ENCODE measurements at regions not wholly inside any gene's neighbourhood (a gene's known extent, or its start where the extent isn't known, plus 50 kb on each side); places are given as distances from the start of the nearest gene placed in this dataset.

DNA sequence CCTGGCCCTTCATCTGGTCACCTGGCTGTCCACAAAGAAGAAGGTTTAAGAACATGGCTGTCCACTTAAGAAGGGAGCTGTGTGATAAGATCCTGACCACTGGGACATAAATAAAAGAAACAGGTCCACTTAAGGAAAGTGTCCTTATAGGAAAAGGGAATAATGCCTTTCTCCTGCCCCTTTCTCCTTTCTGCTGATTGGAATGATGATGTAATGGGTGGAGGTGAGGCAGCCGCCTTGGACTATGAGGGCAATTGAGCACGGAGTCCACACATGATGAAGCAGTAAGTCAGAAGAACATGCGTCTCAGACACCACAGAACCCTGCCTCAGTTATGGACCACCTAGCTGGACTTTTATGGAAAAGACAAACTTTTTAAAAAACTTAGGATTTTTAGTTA, 401.1 kb downstream of the SHANK2 start:
- Histone ChIP-seq H3K9me3 (ENCODE audit: insufficient read depth, low read length, severe bottlenecking) (no peaks in the 10 kb centered on the region), H4K20me1 (ENCODE audit: insufficient read depth, low read length) (no peaks in the 10 kb centered on the region), H3K9ac (ENCODE audit: low read depth, low read length) (no peak overlapping the region), H2AFZ (ENCODE audit: low read depth, low read length) (no peak overlapping the region), H3K79me2 (ENCODE audit: insufficient read depth, low read length) (no peaks in the 10 kb centered on the region), H3K27me3 (ENCODE audit: insufficient read depth, low read length, poor library complexity) (no peaks in the 10 kb centered on the region), H3K36me3 (ENCODE audit: insufficient read depth, low read length) (no peaks in the 10 kb centered on the region), H3K27ac (ENCODE audit: low read length) (no peak overlapping the region), H3K4me3 (ENCODE audit: low read depth in 1 of 2, low read length in 2 of 2) (no peak overlapping the region), H3K4me1 (ENCODE audit: insufficient read depth, low read length) (no peaks in the 10 kb centered on the region), H3K4me2 (ENCODE audit: insufficient read depth, low read length) (no peak overlapping the region)
- DNase-seq (no peak), ATAC-seq (ENCODE audit: insufficient read depth, low read depth) (no peak)
- no peak for TF ChIP-seq EZH2 (IDR thresholded peaks at IDR 0.05; ENCODE audit: borderline replicate concordance, low read depth, low read length, severe bottlenecking)
- TF ChIP-seq, protein P1, sequence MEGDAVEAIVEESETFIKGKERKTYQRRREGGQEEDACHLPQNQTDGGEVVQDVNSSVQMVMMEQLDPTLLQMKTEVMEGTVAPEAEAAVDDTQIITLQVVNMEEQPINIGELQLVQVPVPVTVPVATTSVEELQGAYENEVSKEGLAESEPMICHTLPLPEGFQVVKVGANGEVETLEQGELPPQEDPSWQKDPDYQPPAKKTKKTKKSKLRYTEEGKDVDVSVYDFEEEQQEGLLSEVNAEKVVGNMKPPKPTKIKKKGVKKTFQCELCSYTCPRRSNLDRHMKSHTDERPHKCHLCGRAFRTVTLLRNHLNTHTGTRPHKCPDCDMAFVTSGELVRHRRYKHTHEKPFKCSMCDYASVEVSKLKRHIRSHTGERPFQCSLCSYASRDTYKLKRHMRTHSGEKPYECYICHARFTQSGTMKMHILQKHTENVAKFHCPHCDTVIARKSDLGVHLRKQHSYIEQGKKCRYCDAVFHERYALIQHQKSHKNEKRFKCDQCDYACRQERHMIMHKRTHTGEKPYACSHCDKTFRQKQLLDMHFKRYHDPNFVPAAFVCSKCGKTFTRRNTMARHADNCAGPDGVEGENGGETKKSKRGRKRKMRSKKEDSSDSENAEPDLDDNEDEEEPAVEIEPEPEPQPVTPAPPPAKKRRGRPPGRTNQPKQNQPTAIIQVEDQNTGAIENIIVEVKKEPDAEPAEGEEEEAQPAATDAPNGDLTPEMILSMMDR (IDR thresholded peaks at IDR 0.05; ENCODE audit: borderline replicate concordance, extremely low read depth, low read length, poor library complexity, severe bottlenecking), result no peak

DNA sequence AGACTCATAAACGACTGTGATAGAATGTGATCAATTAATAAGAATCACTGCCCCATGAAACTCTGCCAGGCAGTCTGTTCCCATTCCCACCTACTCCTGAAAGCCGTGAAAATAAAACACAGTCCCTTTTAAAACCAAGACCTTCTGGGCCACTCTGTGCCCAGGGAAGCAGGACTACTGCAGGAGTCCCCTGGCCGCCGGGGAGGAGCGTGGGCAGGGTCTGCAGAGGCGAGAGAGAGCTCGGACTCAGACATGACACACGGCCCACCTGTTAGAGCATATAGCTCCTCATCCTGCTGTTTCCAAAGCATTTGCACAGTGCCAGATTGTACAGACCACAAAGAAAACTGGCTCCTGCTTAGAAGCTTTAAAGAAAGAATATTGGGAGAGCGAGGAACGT, 400.5 kb downstream of the SHANK2 start:
- H3K4me2 ChIP-seq (ENCODE audit: insufficient read depth, low read length), result no peak overlapping the region
- no peaks in the 10 kb centered on the region for H3K27me3 ChIP-seq (ENCODE audit: insufficient read depth, low read length, poor library complexity)
- DNase-seq (no peak), ATAC-seq (ENCODE audit: insufficient read depth, low read depth) (no peak)
- no peaks in the 10 kb centered on the region for H3K9me3 ChIP-seq (ENCODE audit: insufficient read depth, low read length, severe bottlenecking)
- no peaks in the 10 kb centered on the region for H4K20me1 ChIP-seq (ENCODE audit: insufficient read depth, low read length)
- no peak overlapping the region for H3K4me3 ChIP-seq (ENCODE audit: low read depth in 1 of 2, low read length in 2 of 2)
- no peaks in the 10 kb centered on the region for H3K36me3 ChIP-seq (ENCODE audit: insufficient read depth, low read length)
- no peak overlapping the region for H3K9ac ChIP-seq (ENCODE audit: low read depth, low read length)
- TF ChIP-seq, protein P1 (IDR thresholded peaks at IDR 0.05; ENCODE audit: borderline replicate concordance, extremely low read depth, low read length, poor library complexity, severe bottlenecking), result no peak
- no peak for TF ChIP-seq EZH2 (IDR thresholded peaks at IDR 0.05; ENCODE audit: borderline replicate concordance, low read depth, low read length, severe bottlenecking)
- H2AFZ ChIP-seq (ENCODE audit: low read depth, low read length), result no peak overlapping the region
- H3K79me2 ChIP-seq (ENCODE audit: insufficient read depth, low read length), result no peaks in the 10 kb centered on the region
- H3K4me1 ChIP-seq (ENCODE audit: insufficient read depth, low read length), result no peaks in the 10 kb centered on the region
- H3K27ac ChIP-seq (ENCODE audit: low read length), result no peak overlapping the region

DNA sequence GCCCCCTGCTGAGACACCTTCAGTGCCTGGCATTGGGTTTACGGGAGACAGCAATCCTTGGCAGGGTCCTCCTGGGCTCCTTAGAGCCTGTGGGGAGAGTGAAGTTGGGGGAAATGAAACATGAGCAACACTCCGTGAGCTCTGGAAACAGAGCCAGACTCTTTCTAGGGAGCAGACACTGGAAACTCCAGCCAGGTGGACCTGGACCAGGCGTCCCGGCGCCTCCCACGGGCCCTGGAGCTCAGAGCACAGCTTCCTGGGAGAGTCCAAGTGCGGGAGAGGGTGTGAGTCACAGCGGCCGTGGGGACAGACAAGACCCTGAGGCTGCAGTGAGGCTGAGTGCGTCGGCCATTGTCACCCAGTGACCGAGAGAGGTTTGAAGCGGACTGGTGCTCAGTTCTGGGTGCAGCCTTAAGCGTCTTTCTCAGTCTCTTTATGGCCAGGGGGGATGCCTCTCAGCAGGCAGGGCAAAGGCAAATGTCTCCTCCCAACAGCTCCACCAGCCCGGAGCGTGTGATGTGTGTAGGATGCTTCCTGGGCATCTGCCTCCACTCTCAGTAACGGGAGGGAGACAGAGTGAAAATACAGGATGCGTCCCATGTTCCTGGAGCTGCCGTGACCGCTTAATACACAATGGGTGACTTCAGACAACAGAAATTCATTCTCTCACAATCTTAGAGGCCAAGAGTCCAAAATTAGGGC, 399.2 kb downstream of the SHANK2 start:
- Histone ChIP-seq H3K79me2 (ENCODE audit: insufficient read depth, low read length) (no peaks in the 10 kb centered on the region), H3K4me3 (ENCODE audit: low read depth in 1 of 2, low read length in 2 of 2) (no peak overlapping the region), H3K4me2 (ENCODE audit: insufficient read depth, low read length) (no peak overlapping the region), H3K36me3 (ENCODE audit: insufficient read depth, low read length) (no peaks in the 10 kb centered on the region), H3K27ac (ENCODE audit: low read length) (no peak overlapping the region), H3K4me1 (ENCODE audit: insufficient read depth, low read length) (no peaks in the 10 kb centered on the region), H4K20me1 (ENCODE audit: insufficient read depth, low read length) (no peaks in the 10 kb centered on the region), H2AFZ (ENCODE audit: low read depth, low read length) (no peak overlapping the region), H3K27me3 (ENCODE audit: insufficient read depth, low read length, poor library complexity) (no peaks in the 10 kb centered on the region), H3K9me3 (ENCODE audit: insufficient read depth, low read length, severe bottlenecking) (no peaks in the 10 kb centered on the region), H3K9ac (ENCODE audit: low read depth, low read length) (no peak overlapping the region)
- no peak for ATAC-seq (ENCODE audit: insufficient read depth, low read depth)
- no peak for TF ChIP-seq EZH2 (IDR thresholded peaks at IDR 0.05; ENCODE audit: borderline replicate concordance, low read depth, low read length, severe bottlenecking)
- TF ChIP-seq, protein P1 (IDR thresholded peaks at IDR 0.05; ENCODE audit: borderline replicate concordance, extremely low read depth, low read length, poor library complexity, severe bottlenecking), result no peak
- DNase-seq, result no peak
